Testis (tissue), 2 donors: ENCODE measurements at regions not wholly inside any gene's neighbourhood (a gene's known extent, or its start where the extent isn't known, plus 50 kb on each side); places are given as distances from the start of the nearest gene placed in this dataset.
A peak's percentile ranks its signal among the peaks of the same experiment; 100 is the strongest.

Source experiments
- DNase-seq: peaks from one replicate; pipeline ENCODE4 v3.0.0-alpha.2; 2019
- H3K27ac ChIP-seq, 2 donors: fragments of 200-600 bp; sonication (generic); one replicate each; pipeline ENCODE4 v1.5.1; 2019
- H3K27me3 ChIP-seq: fragments of 200-600 bp; sonication (generic); one replicate; pipeline ENCODE4 v1.5.1; 2019
- H3K36me3 ChIP-seq: fragments of 200-600 bp; sonication (generic); one replicate; pipeline ENCODE4 v1.5.1; 2017; ENCODE audit warnings: low read depth; ENCODE audit errors: missing control alignments
- H3K4me1 ChIP-seq: fragments of 200-600 bp; sonication (generic); one replicate; pipeline ENCODE4 v1.5.1; 2019
- H3K4me3 ChIP-seq, 2 donors: fragments of 200-600 bp; sonication (generic); one replicate each; pipeline ENCODE4 v1.5.1; 2017 to 2019
- H3K9me3 ChIP-seq: fragments of 200-600 bp; sonication (generic); one replicate; pipeline ENCODE4 v1.5.1; 2017
- CTCF ChIP-seq, 3 experiments: fragments of 450-650 bp in 2 of 3; fragments of 200-600 bp in 1 of 3; sonication (generic) in 1 of 3; IDR thresholded peaks; one replicate each; pipeline ENCODE4 v1.5.1; 2016 to 2019; ENCODE audit warnings: antibody characterized with exemption in 3 of 3, mild to moderate bottlenecking in 2 of 3, moderate library complexity in 1 of 3
- POLR2A ChIP-seq: fragments of 450-650 bp; IDR thresholded peaks from one replicate; pipeline ENCODE4 v1.6.1; 2017; ENCODE audit warnings: antibody characterized with exemption, mild to moderate bottlenecking, moderate library complexity
- WGBS, 2 donors: methylation state at CpG; one replicate each; pipeline ENCODE4 v1.1.5; 2018; 5-methylcytosine and 5-hydroxymethylcytosine counted together
- intact Hi-C: fragments of 100-400 bp; cut with DNase I; formaldehyde crosslinking; loops from one replicate; pipeline ENCODE4 v1.15.1; 2023; ENCODE audit warnings: low total_unique reads

GRCh38 chr13:88217883-88218282 lies 546.7 kb downstream of the SLITRK5 start:
- intact Hi-C loops = no loop called here
- TF ChIP-seq CTCF (IDR thresholded peaks at IDR 0.05) = no peak
- no peak for TF ChIP-seq POLR2A

GRCh38 chr13:88223958-88224357 lies 552.8 kb downstream of the SLITRK5 start:
- Histone ChIP-seq H3K27me3 (no peaks in the 10 kb centered on the region), H3K9me3 (no peaks in the 10 kb centered on the region), H3K27ac (no peak overlapping the region), H3K4me3 (peak overlapping the region; percentile 9 to 17), H3K4me1 (no peaks in the 10 kb centered on the region), H3K36me3 (no peaks in the 10 kb centered on the region)
- intact Hi-C loops = no loop called here
- DNase-seq = no peak
- 46 to 68% methylated on average over 7 of the region's 7 CpGs for WGBS, 2 donors
- TF ChIP-seq POLR2A (no peak), CTCF (IDR thresholded peaks at IDR 0.05) (no peak)

More at GRCh38 chr13:88217883-88218282, 546.7 kb downstream of the SLITRK5 start:
- no peak overlapping the region for H3K27ac ChIP-seq
- H3K9me3 ChIP-seq = no peaks in the 10 kb centered on the region
- no peaks in the 10 kb centered on the region for H3K36me3 ChIP-seq
- H3K27me3 ChIP-seq = no peaks in the 10 kb centered on the region
- no peaks in the 10 kb centered on the region for H3K4me1 ChIP-seq
- no peak overlapping the region for H3K4me3 ChIP-seq
- DNase-seq = no peak
- WGBS, 2 donors = 62 to 76% methylated on average over 2 of the region's 2 CpGs

- Histone ChIP-seq H3K27me3 (no peaks in the 10 kb centered on the region), H3K4me3 (no peak overlapping the region), H3K4me1 (no peaks in the 10 kb centered on the region), H3K27ac (no peak overlapping the region), H3K9me3 (no peaks in the 10 kb centered on the region), H3K36me3 (no peaks in the 10 kb centered on the region)
- no peak for DNase-seq
- WGBS, 2 donors = 98% methylated on average over 2 of the region's 2 CpGs
- TF ChIP-seq POLR2A (no peak), CTCF (IDR thresholded peaks at IDR 0.05) (no peak)
- intact Hi-C loops = no loop called here
These were observed 564.3 kb downstream of the SLITRK5 start for GRCh38 chr13:88235441-88235840.

GRCh38 chr13:88246239-88246638 lies 575.1 kb downstream of the SLITRK5 start:
- Histone ChIP-seq H3K9me3 (no peaks in the 10 kb centered on the region), H3K36me3 (no peaks in the 10 kb centered on the region), H3K4me1 (no peaks in the 10 kb centered on the region), H3K27me3 (no peaks in the 10 kb centered on the region), H3K4me3 (no peak overlapping the region), H3K27ac (no peak overlapping the region)
- TF ChIP-seq POLR2A = no peak
- TF ChIP-seq CTCF (IDR thresholded peaks at IDR 0.05) = no peak
- intact Hi-C loops = no loop called here
- no peak for DNase-seq

GRCh38 chr13:88248393-88248792 lies 577.2 kb downstream of the SLITRK5 start:
- 79 to 82% methylated on average over 4 of the region's 4 CpGs for WGBS, 2 donors
- H3K36me3 ChIP-seq = no peaks in the 10 kb centered on the region
- H3K27me3 ChIP-seq = no peaks in the 10 kb centered on the region
- no peaks in the 10 kb centered on the region for H3K4me1 ChIP-seq
- TF ChIP-seq POLR2A (no peak), CTCF (IDR thresholded peaks at IDR 0.05) (no peak)
- intact Hi-C loops = no loop called here
- no peak overlapping the region for H3K4me3 ChIP-seq
- no peaks in the 10 kb centered on the region for H3K9me3 ChIP-seq
- no peak for DNase-seq
- H3K27ac ChIP-seq = no peak overlapping the region
